ENCODE measurements at regions not wholly inside any gene's neighbourhood (a gene's known extent, or its start where the extent isn't known, plus 50 kb on each side); places are given as distances from the start of the nearest gene placed in this dataset.

- DNase-seq: no peak
Observed at GRCh38 chr5:103374473-103374963, 116.0 kb downstream of the MACIR start.

- DNase-seq: no peak
Observed at GRCh38 chr5:103373597-103374472, 115.3 kb downstream of the MACIR start.

- DNase-seq: no peak
Observed at GRCh38 chr5:103371046-103371607, 112.6 kb downstream of the MACIR start.

GRCh38 chr5:103369125-103370120, 110.9 kb downstream of the MACIR start:
- DNase-seq: no peak

- no peak for DNase-seq
Observed at GRCh38 chr5:103367702-103368101, 109.1 kb downstream of the MACIR start.

- DNase-seq: no peak
Observed at GRCh38 chr5:103366918-103367549, 108.5 kb downstream of the MACIR start.

GRCh38 chr5:103364074-103364473, 105.5 kb downstream of the MACIR start:
- DNase-seq: no peak

- no peak for DNase-seq
Observed at GRCh38 chr5:103362211-103362610, 103.6 kb downstream of the MACIR start.

GRCh38 chr5:103360475-103360874, 101.9 kb downstream of the MACIR start:
- DNase-seq: no peak

GRCh38 chr5:103358305-103358995, 99.9 kb downstream of the MACIR start:
- DNase-seq: no peak

GRCh38 chr5:103357636-103358035, 99.1 kb downstream of the MACIR start:
- no peak for DNase-seq

GRCh38 chr5:103356350-103357091, 98.0 kb downstream of the MACIR start:
- peak; percentile 6 for DNase-seq

- DNase-seq: no peak
Observed at GRCh38 chr5:103355579-103355978, 97.0 kb downstream of the MACIR start.

GRCh38 chr5:103354446-103354845, 95.9 kb downstream of the MACIR start:
- no peak for DNase-seq

GRCh38 chr5:103353581-103353980, 95.0 kb downstream of the MACIR start:
- no peak for DNase-seq

GRCh38 chr5:103347716-103348423, 89.3 kb downstream of the MACIR start:
- no peak for DNase-seq

- no peak for DNase-seq
Observed at GRCh38 chr5:103346162-103346748, 87.7 kb downstream of the MACIR start.

GRCh38 chr5:103345461-103345860, 86.9 kb downstream of the MACIR start:
- no peak for DNase-seq

- peak; percentile 20 for DNase-seq
Observed at GRCh38 chr5:103340717-103341388, 82.3 kb downstream of the MACIR start.
